Caco-2 (cell line): ENCODE measurements at regions not wholly inside any gene's neighbourhood (a gene's known extent, or its start where the extent isn't known, plus 50 kb on each side); places are given as distances from the start of the nearest gene placed in this dataset.

Experiments used
- BruUV-seq: library from RNA; stranded (reverse); fragments of 400-500 nt; replicated peaks from 2 replicates; lab custom pipeline; 2021; lab: Mats Ljungman, UMichigan
- CTCF ChIA-PET: fragments of 300-600 bp; sonication (Branson Sonifier 250); formaldehyde crosslinking; loops from one replicate; lab custom pipeline; 2022; ENCODE audit warnings: antibody characterized with exemption; lab: Charles Lee
- POLR2A ChIA-PET: fragments of 300-600 bp; sonication (Branson Sonifier 250); formaldehyde crosslinking; loops from one replicate; lab custom pipeline; 2022; ENCODE audit warnings: antibody characterized with exemption; lab: Charles Lee
- DNase-seq, 2 experiments: peaks; one replicate each; pipeline versions ENCODE4 v3.0.0 to v3.0.0-alpha.2; 2020 to 2022
- H3K27me3 ChIP-seq: replicated peaks from 2 replicates; pipeline ENCODE4 v1.6.0; 2011; ENCODE audit warnings: low read length; ENCODE audit not compliant: control insufficient read depth, insufficient read depth
- H3K36me3 ChIP-seq: 2 replicates; pipeline ENCODE4 v1.5.1; 2011; ENCODE audit warnings: low read length; ENCODE audit not compliant: control insufficient read depth, insufficient read depth
- H3K4me1 ChIP-seq: fragments of 250-450 bp; sonication (Bioruptor Pico); 2 replicates; pipeline ENCODE4 v1.5.1; 2020; ENCODE audit warnings: mild to moderate bottlenecking
- H3K4me3 ChIP-seq: 2 replicates; pipeline ENCODE4 v1.5.1; 2011; ENCODE audit warnings: low read depth, mild to moderate bottlenecking, control low read depth, low read length
- H3K9me3 ChIP-seq: fragments of 250-450 bp; sonication (Bioruptor Pico); 2 replicates; pipeline ENCODE4 v1.5.1; 2020; ENCODE audit warnings: mild to moderate bottlenecking, moderate library complexity
- H3K27ac Mint-ChIP-seq: one replicate; pipeline ENCODE4 v1.8.0; 2022; ENCODE audit warnings: mixed read lengths; ENCODE audit not compliant: unreplicated experiment
- H3K27me3 Mint-ChIP-seq: one replicate; pipeline ENCODE4 v1.8.0; 2022; ENCODE audit warnings: mixed read lengths; ENCODE audit not compliant: insufficient read depth, unreplicated experiment
- H3K36me3 Mint-ChIP-seq: one replicate; pipeline ENCODE4 v1.8.0; 2022; ENCODE audit warnings: mild to moderate bottlenecking, mixed read lengths; ENCODE audit not compliant: insufficient read depth, unreplicated experiment
- H3K4me1 Mint-ChIP-seq: one replicate; pipeline ENCODE4 v1.8.0; 2022; ENCODE audit warnings: low read depth, mixed read lengths; ENCODE audit not compliant: unreplicated experiment
- H3K4me3 Mint-ChIP-seq: one replicate; pipeline ENCODE4 v1.8.0; 2022; ENCODE audit warnings: mild to moderate bottlenecking, moderate library complexity, mixed read lengths; ENCODE audit not compliant: unreplicated experiment
- H3K9me3 Mint-ChIP-seq: one replicate; pipeline ENCODE4 v1.8.0; 2022; ENCODE audit warnings: mixed read lengths; ENCODE audit not compliant: unreplicated experiment
- CTCF ChIP-seq, 2 experiments: fragments of 200-600 bp in 1 of 2; IDR thresholded peaks; 1 replicate in 1 of 2; 2 replicates in 1 of 2; pipeline versions ENCODE4 v1.5.1 to v1.8.0; 2011 to 2022; ENCODE audit warnings: antibody characterized with exemption in 1 of 2, control low read depth in 1 of 2, inconsistent platforms in 1 of 2, low read depth in 1 of 2, low read length in 1 of 2, mild to moderate bottlenecking in 1 of 2, moderate library complexity in 1 of 2; ENCODE audit not compliant: insufficient read depth in 1 of 2, severe bottlenecking in 1 of 2, unreplicated experiment in 1 of 2
- intact Hi-C: fragments of 100-400 bp; cut with micrococcal nuclease; formaldehyde crosslinking; loops from one replicate; pipeline ENCODE4 v1.10.0; 2022; ENCODE audit not compliant: unreplicated experiment

DNA sequence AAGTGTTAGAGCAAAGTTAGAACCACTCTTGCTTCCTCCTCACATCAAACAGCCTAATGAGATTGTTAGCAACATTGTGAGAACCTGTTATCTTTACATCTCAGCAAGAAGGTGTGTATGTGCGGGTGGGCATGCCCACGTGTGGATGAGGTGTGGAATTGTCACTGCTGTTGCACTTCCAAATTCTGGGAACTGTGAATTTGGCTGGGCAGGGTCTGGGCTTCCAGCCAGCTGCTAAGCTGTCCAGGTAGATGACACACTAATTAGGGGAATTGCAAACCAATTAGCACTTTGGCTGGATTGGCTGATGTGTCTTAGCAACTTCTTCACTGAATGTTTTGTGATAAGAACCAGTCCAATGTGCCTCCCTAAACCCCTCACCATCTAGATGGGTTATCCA is 848.2 kb downstream of the DHX35 start:
- intact Hi-C loops = no loop called here
- Histone ChIP-seq H3K4me3 (no peak overlapping the region), H3K27me3 (no peaks in the 10 kb centered on the region), H3K36me3 (no peaks in the 10 kb centered on the region), H3K9me3 (peaks cover 5% of the 10 kb centered on the region), H3K4me1 (no peaks in the 10 kb centered on the region)
- no peaks in the 10 kb centered on the region for H3K9me3 Mint-ChIP-seq
- no TSS peak for BruUV-seq
- no peak overlapping the region for H3K4me3 Mint-ChIP-seq
- H3K27ac Mint-ChIP-seq = no peak overlapping the region
- no peaks in the 10 kb centered on the region for H3K27me3 Mint-ChIP-seq
- POLR2A ChIA-PET = no interaction called here
- no peaks in the 10 kb centered on the region for H3K36me3 Mint-ChIP-seq
- no peak for TF ChIP-seq CTCF (IDR thresholded peaks at IDR 0.05; ENCODE audit: insufficient read depth in 1 of 2, low read depth in 1 of 2, low read length in 1 of 2, severe bottlenecking in 1 of 2, unreplicated experiment in 1 of 2)
- no peak for DNase-seq
- H3K4me1 Mint-ChIP-seq = no peaks in the 10 kb centered on the region
- CTCF ChIA-PET = no interaction called here

- no peaks in the 10 kb centered on the region for H3K27me3 Mint-ChIP-seq
- ChIA-PET CTCF (no interaction called here), POLR2A (no interaction called here)
- Histone ChIP-seq H3K36me3 (no peaks in the 10 kb centered on the region), H3K9me3 (peaks cover 5% of the 10 kb centered on the region), H3K4me1 (no peaks in the 10 kb centered on the region), H3K27me3 (no peaks in the 10 kb centered on the region), H3K4me3 (no peak overlapping the region)
- intact Hi-C loops = no loop called here
- no peaks in the 10 kb centered on the region for H3K9me3 Mint-ChIP-seq
- no peak overlapping the region for H3K4me3 Mint-ChIP-seq
- no peaks in the 10 kb centered on the region for H3K4me1 Mint-ChIP-seq
- no peak for TF ChIP-seq CTCF (IDR thresholded peaks at IDR 0.05; ENCODE audit: insufficient read depth in 1 of 2, low read depth in 1 of 2, low read length in 1 of 2, severe bottlenecking in 1 of 2, unreplicated experiment in 1 of 2)
- H3K27ac Mint-ChIP-seq = no peak overlapping the region
- BruUV-seq = no TSS peak
- no peaks in the 10 kb centered on the region for H3K36me3 Mint-ChIP-seq
- no peak for DNase-seq
These were observed 846.5 kb downstream of the DHX35 start for GRCh38 chr20:39808613-39809012.

DNA sequence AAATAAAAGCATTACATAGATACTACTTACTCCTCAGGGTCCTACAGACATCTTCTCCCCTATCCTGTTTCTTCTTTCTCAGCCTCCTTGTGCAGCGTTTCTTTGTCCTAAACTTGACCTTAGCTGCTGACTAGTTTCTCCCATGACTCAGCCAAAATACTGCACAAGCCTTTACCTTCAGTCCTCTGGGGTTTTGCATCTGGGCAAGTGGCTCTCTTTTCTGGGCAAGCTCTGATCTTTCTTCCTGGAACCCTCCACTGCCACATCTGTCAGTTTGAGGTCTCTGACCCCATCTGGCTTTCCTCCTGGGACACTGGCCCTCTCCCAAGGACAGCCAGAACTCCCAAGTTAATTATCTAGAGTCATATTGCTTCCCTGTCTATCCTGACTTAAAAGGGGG is 838.4 kb downstream of the DHX35 start:
- Mint-ChIP-seq H3K4me3 (no peak overlapping the region), H3K9me3 (no peaks in the 10 kb centered on the region), H3K4me1 (no peaks in the 10 kb centered on the region), H3K27ac (no peak overlapping the region), H3K36me3 (no peaks in the 10 kb centered on the region), H3K27me3 (peaks cover 10% of the 10 kb centered on the region)
- Histone ChIP-seq H3K4me1 (no peaks in the 10 kb centered on the region), H3K4me3 (no peak overlapping the region), H3K27me3 (no peaks in the 10 kb centered on the region), H3K9me3 (no peaks in the 10 kb centered on the region), H3K36me3 (no peaks in the 10 kb centered on the region)
- no peak for DNase-seq
- TF ChIP-seq CTCF (IDR thresholded peaks at IDR 0.05; ENCODE audit: insufficient read depth in 1 of 2, low read depth in 1 of 2, low read length in 1 of 2, severe bottlenecking in 1 of 2, unreplicated experiment in 1 of 2) = no peak
- BruUV-seq = no TSS peak
- POLR2A ChIA-PET = no interaction called here
- CTCF ChIA-PET = no interaction called here
- intact Hi-C loops = no loop called here
